Liver (tissue), 7 donors: ENCODE measurements at regions not wholly inside any gene's neighbourhood (a gene's known extent, or its start where the extent isn't known, plus 50 kb on each side); places are given as distances from the start of the nearest gene placed in this dataset.

Experiments
- DNase-seq: peaks from one replicate; pipeline ENCODE4 v3.0.0-alpha.2; 2017; ENCODE audit warnings: low spot score
- H3K27ac ChIP-seq, 2 donors: one replicate each; pipeline ENCODE4 v1.7.0; 2013; ENCODE audit warnings: inconsistent platforms in 2 of 2, low read length in 2 of 2, control low read depth in 1 of 2, low read depth in 1 of 2, mild to moderate bottlenecking in 1 of 2
- H3K27me3 ChIP-seq, 4 donors: one replicate each; pipeline versions ENCODE4 v1.6.1 to v1.7.0; 2013; ENCODE audit warnings: low read length in 3 of 4, inconsistent platforms in 1 of 4, mild to moderate bottlenecking in 1 of 4, moderate library complexity in 1 of 4; ENCODE audit not compliant: control insufficient read depth in 4 of 4, insufficient read depth in 4 of 4
- H3K36me3 ChIP-seq, 4 donors: one replicate each; pipeline versions ENCODE4 v1.6.1 to v1.7.0; 2013; ENCODE audit warnings: low read length in 3 of 4, mild to moderate bottlenecking in 3 of 4, low read depth in 1 of 4, moderate library complexity in 1 of 4; ENCODE audit not compliant: control insufficient read depth in 4 of 4, insufficient read depth in 3 of 4
- H3K4me1 ChIP-seq, 4 donors: one replicate each; pipeline versions ENCODE4 v1.6.1 to v1.7.0; 2013; ENCODE audit warnings: low read length in 3 of 4, mild to moderate bottlenecking in 3 of 4, moderate library complexity in 1 of 4; ENCODE audit not compliant: control insufficient read depth in 4 of 4, insufficient read depth in 4 of 4
- H3K4me3 ChIP-seq, 3 donors: one replicate each; pipeline versions ENCODE4 v1.6.1 to v1.7.0; 2013; ENCODE audit warnings: low read length in 3 of 3, control low read depth in 1 of 3, low read depth in 1 of 3, mild to moderate bottlenecking in 1 of 3
- H3K9ac ChIP-seq, 2 donors: one replicate each; pipeline ENCODE4 v1.7.0; 2013; ENCODE audit warnings: low read length in 2 of 2, mild to moderate bottlenecking in 2 of 2, moderate library complexity in 2 of 2, control low read depth in 1 of 2, low read depth in 1 of 2
- H3K9me3 ChIP-seq, 4 donors: one replicate each; pipeline versions ENCODE4 v1.6.1 to v1.7.0; 2013; ENCODE audit warnings: low read length in 3 of 4; ENCODE audit not compliant: control insufficient read depth in 4 of 4
- FOXA1 ChIP-seq: IDR thresholded peaks from 2 replicates; pipeline ENCODE4 v1.6.1; 2016; ENCODE audit warnings: antibody characterized with exemption
- FOXA2 ChIP-seq: IDR thresholded peaks from 2 replicates; pipeline ENCODE4 v1.6.1; 2016; ENCODE audit warnings: antibody characterized with exemption
- GABPA ChIP-seq, 2 donors: IDR thresholded peaks in 1 of 2; conservative IDR thresholded peaks in 1 of 2; 2 replicates each; pipeline ENCODE4 v1.6.1; 2016; ENCODE audit warnings: antibody characterized with exemption in 2 of 2, mild to moderate bottlenecking in 1 of 2, moderate library complexity in 1 of 2
- HNF4A ChIP-seq, 2 donors: conservative IDR thresholded peaks; 2 replicates each; pipeline ENCODE4 v1.6.1; 2016; ENCODE audit warnings: antibody characterized with exemption in 2 of 2, mild to moderate bottlenecking in 2 of 2
- HNF4G ChIP-seq: IDR thresholded peaks from 2 replicates; pipeline ENCODE4 v1.6.1; 2016; ENCODE audit warnings: antibody characterized with exemption
- JUND ChIP-seq, 2 donors: IDR thresholded peaks; 2 replicates each; pipeline ENCODE4 v1.6.1; 2016; ENCODE audit warnings: antibody characterized with exemption in 2 of 2
- NR2F2 ChIP-seq: IDR thresholded peaks from 2 replicates; pipeline ENCODE4 v1.6.1; 2016; ENCODE audit warnings: antibody characterized with exemption
- RAD21 ChIP-seq, 2 donors: IDR thresholded peaks; 2 replicates each; pipeline ENCODE4 v1.6.1; 2016; ENCODE audit warnings: antibody characterized with exemption in 2 of 2, mild to moderate bottlenecking in 2 of 2
- REST ChIP-seq: IDR thresholded peaks from 2 replicates; pipeline ENCODE4 v1.6.1; 2016; ENCODE audit warnings: antibody characterized with exemption, mild to moderate bottlenecking
- RXRA ChIP-seq, 2 donors: IDR thresholded peaks; 2 replicates each; pipeline ENCODE4 v1.6.1; 2017 to 2018; ENCODE audit warnings: antibody characterized with exemption in 2 of 2, mild to moderate bottlenecking in 1 of 2
- SP1 ChIP-seq: IDR thresholded peaks from 2 replicates; pipeline ENCODE4 v1.6.1; 2018; ENCODE audit warnings: antibody characterized with exemption, mild to moderate bottlenecking
- TAF1 ChIP-seq: conservative IDR thresholded peaks from 2 replicates; pipeline ENCODE4 v1.6.1; 2016; ENCODE audit warnings: antibody characterized with exemption, mild to moderate bottlenecking
- YY1 ChIP-seq: IDR thresholded peaks from 2 replicates; pipeline ENCODE4 v1.6.1; 2016; ENCODE audit warnings: antibody characterized with exemption, mild to moderate bottlenecking
- WGBS: extraction: QIAGEN DNeasy Blood & Tissue Kit; methylation state at CpG from one replicate; pipeline ENCODE4 v1.1.7; 2013; 5-methylcytosine and 5-hydroxymethylcytosine counted together
- TF ChIP-seq, protein P1 (sequence below): IDR thresholded peaks from 2 replicates; pipeline ENCODE4 v1.6.1; 2016; ENCODE audit warnings: antibody characterized with exemption
- donor health status: healthy.
- donor health status: healthy.
- donor health status: healthy.
- donor health status: healthy.

- no peaks in the 10 kb centered on the region for H3K36me3 ChIP-seq
- no peak for TF ChIP-seq TAF1
- TF ChIP-seq, protein P1, sequence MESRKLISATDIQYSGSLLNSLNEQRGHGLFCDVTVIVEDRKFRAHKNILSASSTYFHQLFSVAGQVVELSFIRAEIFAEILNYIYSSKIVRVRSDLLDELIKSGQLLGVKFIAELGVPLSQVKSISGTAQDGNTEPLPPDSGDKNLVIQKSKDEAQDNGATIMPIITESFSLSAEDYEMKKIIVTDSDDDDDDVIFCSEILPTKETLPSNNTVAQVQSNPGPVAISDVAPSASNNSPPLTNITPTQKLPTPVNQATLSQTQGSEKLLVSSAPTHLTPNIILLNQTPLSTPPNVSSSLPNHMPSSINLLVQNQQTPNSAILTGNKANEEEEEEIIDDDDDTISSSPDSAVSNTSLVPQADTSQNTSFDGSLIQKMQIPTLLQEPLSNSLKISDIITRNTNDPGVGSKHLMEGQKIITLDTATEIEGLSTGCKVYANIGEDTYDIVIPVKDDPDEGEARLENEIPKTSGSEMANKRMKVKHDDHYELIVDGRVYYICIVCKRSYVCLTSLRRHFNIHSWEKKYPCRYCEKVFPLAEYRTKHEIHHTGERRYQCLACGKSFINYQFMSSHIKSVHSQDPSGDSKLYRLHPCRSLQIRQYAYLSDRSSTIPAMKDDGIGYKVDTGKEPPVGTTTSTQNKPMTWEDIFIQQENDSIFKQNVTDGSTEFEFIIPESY, result no peak
- no peak for TF ChIP-seq SP1
- no peak for TF ChIP-seq RXRA (IDR thresholded peaks at IDR 0.05)
- TF ChIP-seq FOXA2, result no peak
- H3K4me1 ChIP-seq, result no peaks in the 10 kb centered on the region
- 50% methylated on average over 2 of the region's 2 CpGs for WGBS
- no peak overlapping the region for H3K27ac ChIP-seq
- H3K4me3 ChIP-seq, result no peak overlapping the region
- H3K9ac ChIP-seq, result no peak overlapping the region
- no peaks in the 10 kb centered on the region for H3K27me3 ChIP-seq
- H3K9me3 ChIP-seq, result no peaks in the 10 kb centered on the region
- DNase-seq, result no peak
Measured at GRCh38 chr5:119789406-119790117, 160.2 kb downstream of the FAM170A start.

- TF ChIP-seq RAD21 (IDR thresholded peaks at IDR 0.05), result no peak
- TF ChIP-seq FOXA1, result no peak
- no peak for TF ChIP-seq FOXA2
- TF ChIP-seq SP1, result no peak
- no peak for TF ChIP-seq RXRA (IDR thresholded peaks at IDR 0.05)
- TF ChIP-seq, protein P1, result no peak
- TF ChIP-seq GABPA (IDR thresholded peaks at IDR 0.05 in 1 of 2, conservative IDR thresholded peaks at IDR 0.05 in 1 of 2), result no peak
- no peak for TF ChIP-seq NR2F2
- no peak for TF ChIP-seq JUND (IDR thresholded peaks at IDR 0.05)
- no peak for TF ChIP-seq HNF4A (conservative IDR thresholded peaks at IDR 0.05)
- no peak for TF ChIP-seq YY1
- TF ChIP-seq HNF4G, result no peak
- no peak for TF ChIP-seq REST
Measured at GRCh38 chr5:119792161-119792799, 162.9 kb downstream of the FAM170A start.

More at GRCh38 chr5:119792161-119792799, 162.9 kb downstream of the FAM170A start:
- Histone ChIP-seq H3K27me3 (no peaks in the 10 kb centered on the region), H3K27ac (no peak overlapping the region), H3K9me3 (peaks cover 0 to 7% (median 0%) of the 10 kb centered on the region in 4 donors), H3K36me3 (no peaks in the 10 kb centered on the region), H3K4me3 (no peak overlapping the region), H3K4me1 (no peaks in the 10 kb centered on the region), H3K9ac (no peak overlapping the region)
- WGBS, result 53% methylated on average over 5 of the region's 5 CpGs
- no peak for DNase-seq
